Right lobe of liver (tissue), 6 donors: ENCODE measurements at regions not wholly inside any gene's neighbourhood (a gene's known extent, or its start where the extent isn't known, plus 50 kb on each side); places are given as distances from the start of the nearest gene placed in this dataset.

Experiments
- ATAC-seq, 4 donors: fragments of 200-7000 bp; cut with Tn5 transposase; one replicate each; pipeline ENCODE4 v1.9.1; 2020; ENCODE audit warnings: mild to moderate bottlenecking in 4 of 4, moderate library complexity in 4 of 4
- DNase-seq, 3 donors: peaks; one replicate each; pipeline ENCODE4 v3.0.0-alpha.2; 2020
- H3K27ac ChIP-seq, 3 donors: fragments of 200-600 bp; one replicate each; pipeline ENCODE4 v1.8.0; 2022
- H3K27me3 ChIP-seq, 2 donors: fragments of 200-600 bp; one replicate each; pipeline ENCODE4 v1.8.0; 2022
- H3K36me3 ChIP-seq, 4 donors: fragments of 200-600 bp; sonication (generic) in 1 of 4; one replicate each; pipeline versions ENCODE4 v1.5.1 to v1.8.0; 2017 to 2022; ENCODE audit warnings: control low read depth in 1 of 4
- H3K4me1 ChIP-seq, 4 donors: fragments of 200-600 bp; sonication (generic) in 1 of 4; one replicate each; pipeline versions ENCODE4 v1.5.1 to v1.8.0; 2017 to 2022; ENCODE audit warnings: control low read depth in 1 of 4
- H3K4me3 ChIP-seq, 3 donors: fragments of 200-600 bp; one replicate each; pipeline ENCODE4 v1.8.0; 2022
- H3K9me3 ChIP-seq, 4 donors: fragments of 200-600 bp; sonication (generic) in 1 of 4; one replicate each; pipeline versions ENCODE4 v1.5.1 to v1.8.0; 2017 to 2022; ENCODE audit warnings: control low read depth in 1 of 4
- POLR2A ChIP-seq: fragments of 450-650 bp; IDR thresholded peaks from one replicate; pipeline ENCODE4 v1.6.1; 2017; ENCODE audit warnings: antibody characterized with exemption, mild to moderate bottlenecking
- WGBS: methylation state at CpG from one replicate; pipeline ENCODE4 v1.1.6; 2018; ENCODE audit warnings: low coverage, low lambda C conversion rate; ENCODE audit not compliant: insufficient coverage; ENCODE audit errors: missing lambda C conversion rate; 5-methylcytosine and 5-hydroxymethylcytosine counted together
- intact Hi-C, 2 donors: fragments of 100-400 bp; cut with DNase I; formaldehyde crosslinking; loops; one replicate each; pipeline versions ENCODE4 v1.11.2 to v1.14.1; 2022
- small RNA-seq, 2 experiments: library from RNA; depleted of rRNA; stranded (forward); fragments of <200 nt; gene quantifications; one replicate each; pipeline ENCODE3, GENCODE V24; 2016
- TF ChIP-seq, protein P1 (sequence below), 4 donors: fragments of 200-600 bp in 3 of 4; fragments of 450-650 bp in 1 of 4; IDR thresholded peaks; one replicate each; pipeline versions ENCODE4 v1.5.1 to v1.8.0; 2016 to 2022; ENCODE audit warnings: antibody characterized with exemption in 4 of 4, mild to moderate bottlenecking in 2 of 4
- donor health status: DM: no; HTN: yes; CAD: no.
- donor health status: DM: no; HTN: no; CAD: no.
- donor health status: DM: no; HTN: no; CAD: no.
- donor health status: DM: no; HTN: yes; CAD: no.
- donor health status: DM: no; HTN: yes; CAD: no.

DNA sequence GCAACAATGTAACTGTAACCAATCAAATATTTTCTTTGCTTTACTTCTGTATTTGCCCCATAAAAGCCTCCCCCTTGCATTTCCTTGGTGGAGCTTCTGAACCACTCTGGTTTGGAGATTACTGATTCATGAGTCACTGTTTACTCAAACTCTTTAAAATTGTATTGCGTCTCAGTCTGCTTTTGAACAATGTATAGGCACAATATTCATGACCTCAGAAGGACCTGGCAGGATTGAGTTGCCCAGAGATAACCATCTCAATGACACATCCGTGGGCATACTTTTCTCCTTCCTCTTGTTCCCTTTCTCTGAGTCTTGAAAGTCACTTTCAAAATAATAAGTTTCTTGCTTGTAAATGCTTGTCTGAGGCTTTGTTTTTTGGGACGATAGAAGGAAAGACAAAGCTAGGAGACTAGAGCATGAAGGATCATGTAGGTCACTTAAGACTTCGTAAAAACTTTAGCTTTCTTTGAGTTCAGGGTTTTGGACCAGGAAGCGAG lies 57.1 kb upstream of the POU1F1 start:
- no peak overlapping the region for H3K27ac ChIP-seq
- no peak for TF ChIP-seq POLR2A
- TF ChIP-seq, protein P1, sequence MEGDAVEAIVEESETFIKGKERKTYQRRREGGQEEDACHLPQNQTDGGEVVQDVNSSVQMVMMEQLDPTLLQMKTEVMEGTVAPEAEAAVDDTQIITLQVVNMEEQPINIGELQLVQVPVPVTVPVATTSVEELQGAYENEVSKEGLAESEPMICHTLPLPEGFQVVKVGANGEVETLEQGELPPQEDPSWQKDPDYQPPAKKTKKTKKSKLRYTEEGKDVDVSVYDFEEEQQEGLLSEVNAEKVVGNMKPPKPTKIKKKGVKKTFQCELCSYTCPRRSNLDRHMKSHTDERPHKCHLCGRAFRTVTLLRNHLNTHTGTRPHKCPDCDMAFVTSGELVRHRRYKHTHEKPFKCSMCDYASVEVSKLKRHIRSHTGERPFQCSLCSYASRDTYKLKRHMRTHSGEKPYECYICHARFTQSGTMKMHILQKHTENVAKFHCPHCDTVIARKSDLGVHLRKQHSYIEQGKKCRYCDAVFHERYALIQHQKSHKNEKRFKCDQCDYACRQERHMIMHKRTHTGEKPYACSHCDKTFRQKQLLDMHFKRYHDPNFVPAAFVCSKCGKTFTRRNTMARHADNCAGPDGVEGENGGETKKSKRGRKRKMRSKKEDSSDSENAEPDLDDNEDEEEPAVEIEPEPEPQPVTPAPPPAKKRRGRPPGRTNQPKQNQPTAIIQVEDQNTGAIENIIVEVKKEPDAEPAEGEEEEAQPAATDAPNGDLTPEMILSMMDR (IDR thresholded peaks at IDR 0.05) = no peak
- H3K9me3 ChIP-seq = no peaks in the 10 kb centered on the region
- H3K4me3 ChIP-seq = no peak overlapping the region
- WGBS = 49% methylated on average over 5 of the region's 5 CpGs
- H3K36me3 ChIP-seq = no peaks in the 10 kb centered on the region
- intact Hi-C loops = no loop called here
- H3K27me3 ChIP-seq = peaks cover 0 to 5% of the 10 kb centered on the region in 2 donors
- no peaks in the 10 kb centered on the region for H3K4me1 ChIP-seq
- DNase-seq = no peak
- ATAC-seq = no peak

DNA sequence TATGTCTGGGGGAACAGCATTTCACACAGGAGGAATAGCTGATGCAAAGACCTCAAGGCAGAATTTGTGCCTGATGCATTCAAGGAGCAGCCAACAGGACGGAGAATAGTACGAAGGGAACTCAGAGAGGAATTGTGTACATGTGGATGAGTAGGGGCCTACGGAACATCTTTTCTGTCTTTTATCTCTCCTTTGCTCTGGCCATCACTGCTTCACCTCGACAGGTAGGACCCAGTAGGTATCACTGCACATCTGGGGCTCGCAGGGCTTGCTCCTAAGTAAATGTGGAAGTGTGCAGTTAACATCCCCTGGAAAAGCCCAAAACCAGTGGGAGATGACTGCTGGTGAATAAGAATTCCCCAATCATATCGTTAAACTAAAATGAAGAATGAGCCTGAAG lies 56.4 kb upstream of the POU1F1 start:
- ATAC-seq (no peak), DNase-seq (no peak)
- H3K36me3 ChIP-seq = no peaks in the 10 kb centered on the region
- no peak overlapping the region for H3K27ac ChIP-seq
- intact Hi-C loops = no loop called here
- TF ChIP-seq POLR2A = no peak
- TF ChIP-seq, protein P1 (IDR thresholded peaks at IDR 0.05) = no peak
- WGBS = 71% methylated on average over 6 of the region's 6 CpGs
- H3K4me1 ChIP-seq = no peaks in the 10 kb centered on the region
- H3K9me3 ChIP-seq = no peaks in the 10 kb centered on the region
- no peak overlapping the region for H3K4me3 ChIP-seq
- peaks cover 0 to 5% of the 10 kb centered on the region in 2 donors for H3K27me3 ChIP-seq

DNA sequence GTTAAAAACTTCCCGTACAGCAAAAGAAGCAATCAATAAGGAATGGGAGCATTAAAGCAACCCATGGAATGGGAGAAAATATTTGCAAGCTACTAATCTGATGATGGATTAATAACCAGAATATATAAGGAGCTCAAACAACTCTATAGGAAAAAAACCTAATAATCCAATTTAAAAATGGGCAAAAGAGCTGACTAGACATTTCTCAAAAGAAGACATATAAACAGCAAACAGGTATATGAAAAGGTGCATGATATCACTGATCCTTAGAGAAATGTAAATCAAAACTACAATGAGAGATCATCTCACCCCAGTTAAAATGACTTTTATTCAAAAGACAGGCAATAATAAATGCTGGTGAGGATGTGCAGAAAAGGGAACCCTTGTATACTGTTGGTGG lies 52.7 kb upstream of the POU1F1 start:
- DNase-seq = no peak
- 0% methylated on average over 1 of the region's 1 CpG for WGBS

More for the DNA sequence above, 52.7 kb upstream of the POU1F1 start:
- no peaks in the 10 kb centered on the region for H3K36me3 ChIP-seq
- H3K27me3 ChIP-seq = peaks cover 0 to 5% of the 10 kb centered on the region in 2 donors
- no peak overlapping the region for H3K27ac ChIP-seq
- TF ChIP-seq POLR2A = no peak
- TF ChIP-seq, protein P1 (IDR thresholded peaks at IDR 0.05) = no peak
- no peak for ATAC-seq
- no peaks in the 10 kb centered on the region for H3K4me1 ChIP-seq
- intact Hi-C loops = no loop called here
- no peaks in the 10 kb centered on the region for H3K9me3 ChIP-seq
- H3K4me3 ChIP-seq = no peak overlapping the region

Small RNA genes lying in the stretch of these regions (small RNA-seq; reads per million reads assigned to genes)
- gene RNU6-873P = 0 reads per million in 2 experiments
- gene RNU6ATAC6P = 0 reads per million in 2 experiments
